Loucy (cell line): ENCODE measurements at regions not wholly inside any gene's neighbourhood (a gene's known extent, or its start where the extent isn't known, plus 50 kb on each side); places are given as distances from the start of the nearest gene placed in this dataset.
"Not testable (repeated sequence)": the region's sequence is repeated elsewhere in the genome, so short reads cannot be mapped to it uniquely, and the experiment has no call there.

ENCODE experiments used
- H2AFZ ChIP-seq: fragments of 200-600 bp; sonication (generic); 2 replicates; pipeline ENCODE4 v1.6.0; 2016; ENCODE audit warnings: antibody characterized with exemption, mild to moderate bottlenecking, low read length, moderate library complexity
- H3F3A ChIP-seq: fragments of 200-600 bp; 2 replicates; pipeline ENCODE4 v1.6.0; 2016; ENCODE audit warnings: antibody characterized with exemption, low read depth, mild to moderate bottlenecking
- H3K27me3 ChIP-seq: fragments of 200-600 bp; sonication (generic); 2 replicates; pipeline ENCODE4 v1.6.1; 2014; ENCODE audit warnings: low read length, mild to moderate bottlenecking; ENCODE audit not compliant: insufficient read depth, poor library complexity, severe bottlenecking
- H3K36me3 ChIP-seq: fragments of 200-600 bp; sonication (generic); 2 replicates; pipeline ENCODE4 v1.6.1; 2016; ENCODE audit warnings: low read length; ENCODE audit not compliant: insufficient read depth
- H3K4me1 ChIP-seq: fragments of 200-600 bp; sonication (generic); 2 replicates; pipeline ENCODE4 v1.5.1; 2014; ENCODE audit warnings: low read length, mild to moderate bottlenecking; ENCODE audit not compliant: insufficient read depth, poor library complexity, severe bottlenecking
- H3K4me2 ChIP-seq: fragments of 200-600 bp; sonication (generic); 2 replicates; pipeline ENCODE4 v1.6.0; 2014; ENCODE audit warnings: antibody characterized with exemption, low read length, low read depth, mild to moderate bottlenecking; ENCODE audit not compliant: poor library complexity, severe bottlenecking
- H3K4me3 ChIP-seq: fragments of 200-600 bp; sonication (generic); 2 replicates; pipeline ENCODE4 v1.5.1; 2014; ENCODE audit warnings: low read length, mild to moderate bottlenecking, mixed read lengths; ENCODE audit not compliant: poor library complexity, severe bottlenecking
- H3K79me2 ChIP-seq: fragments of 200-600 bp; sonication (generic); 2 replicates; pipeline ENCODE4 v1.6.1; 2014; ENCODE audit warnings: low read length; ENCODE audit not compliant: insufficient read depth
- H3K9ac ChIP-seq: fragments of 200-600 bp; sonication (generic); 2 replicates; pipeline ENCODE4 v1.6.0; 2014; ENCODE audit warnings: mild to moderate bottlenecking, low read depth, low read length, moderate library complexity; ENCODE audit not compliant: poor library complexity, severe bottlenecking
- H3K9me2 ChIP-seq: fragments of 200-600 bp; sonication (generic); replicated peaks from 2 replicates; pipeline ENCODE4 v1.6.1; 2016; ENCODE audit warnings: low read depth, low read length, mixed read lengths
- H3K9me3 ChIP-seq: fragments of 200-600 bp; sonication (generic); 2 replicates; pipeline ENCODE4 v1.6.1; 2014; ENCODE audit warnings: mild to moderate bottlenecking, antibody characterized with exemption, low read length, low read depth; ENCODE audit not compliant: insufficient read depth
- H4K20me1 ChIP-seq: fragments of 200-600 bp; sonication (generic); 2 replicates; pipeline ENCODE4 v1.6.0; 2014; ENCODE audit warnings: antibody characterized with exemption, low read length, mild to moderate bottlenecking; ENCODE audit not compliant: insufficient read depth, poor library complexity, severe bottlenecking
- CTCF ChIP-seq: fragments of 200-600 bp; sonication (generic); conservative IDR thresholded peaks from 2 replicates; pipeline ENCODE4 v1.5.1; 2014; ENCODE audit warnings: mild to moderate bottlenecking, antibody characterized with exemption, low read length
- EZH2phosphoT487 ChIP-seq: fragments of 200-600 bp; IDR thresholded peaks from 2 replicates; pipeline ENCODE4 v1.6.1; 2018; ENCODE audit warnings: antibody characterized with exemption, mild to moderate bottlenecking, moderate library complexity, borderline replicate concordance

GRCh38 chr5:176748967-176749935, 61.1 kb upstream of the UNC5A start:
- Histone ChIP-seq H3K9me2 (no peaks in the 10 kb centered on the region), H3K9ac (no peak overlapping the region), H3K4me2 (no peak overlapping the region), H3F3A (no peaks in the 10 kb centered on the region), H2AFZ (no peak overlapping the region), H3K36me3 (no peaks in the 10 kb centered on the region), H3K27me3 (no peaks in the 10 kb centered on the region), H4K20me1 (no peaks in the 10 kb centered on the region), H3K79me2 (no peaks in the 10 kb centered on the region), H3K4me3 (no peak overlapping the region), H3K9me3 (no peaks in the 10 kb centered on the region), H3K4me1 (no peaks in the 10 kb centered on the region)
- no peak for TF ChIP-seq CTCF
- TF ChIP-seq EZH2phosphoT487, result no peak

GRCh38 chr5:176750144-176750543, 60.2 kb upstream of the UNC5A start:
- Histone ChIP-seq H3K9ac (no peak overlapping the region), H4K20me1 (no peaks in the 10 kb centered on the region), H3K4me2 (no peak overlapping the region), H3F3A (no peaks in the 10 kb centered on the region), H3K79me2 (no peaks in the 10 kb centered on the region), H3K4me3 (no peak overlapping the region), H3K27me3 (no peaks in the 10 kb centered on the region), H3K4me1 (no peaks in the 10 kb centered on the region), H3K9me2 (no peaks in the 10 kb centered on the region), H3K9me3 (no peaks in the 10 kb centered on the region), H3K36me3 (no peaks in the 10 kb centered on the region), H2AFZ (no peak overlapping the region)
- no peak for TF ChIP-seq CTCF
- TF ChIP-seq EZH2phosphoT487, result no peak

GRCh38 chr5:176754376-176754973, 55.9 kb upstream of the UNC5A start:
- TF ChIP-seq EZH2phosphoT487 (no peak), CTCF (no peak)
- H3K27me3 ChIP-seq, result no peaks in the 10 kb centered on the region

GRCh38 chr5:176755593-176755992, 54.8 kb upstream of the UNC5A start:
- H3K9me2 ChIP-seq, H4K20me1 ChIP-seq, H3F3A ChIP-seq, H3K4me1 ChIP-seq, H3K9ac ChIP-seq, H3K27me3 ChIP-seq, H2AFZ ChIP-seq, H3K9me3 ChIP-seq, H3K79me2 ChIP-seq, H3K36me3 ChIP-seq, H3K4me3 ChIP-seq, H3K4me2 ChIP-seq: not testable (repeated sequence)

More at GRCh38 chr5:176754376-176754973, 55.9 kb upstream of the UNC5A start:
- H3F3A ChIP-seq, result no peaks in the 10 kb centered on the region
- H2AFZ ChIP-seq, result no peak overlapping the region
- H4K20me1 ChIP-seq, result no peaks in the 10 kb centered on the region
- no peaks in the 10 kb centered on the region for H3K9me2 ChIP-seq
- no peaks in the 10 kb centered on the region for H3K9me3 ChIP-seq
- no peak overlapping the region for H3K4me3 ChIP-seq
- H3K36me3 ChIP-seq, result no peaks in the 10 kb centered on the region
- no peak overlapping the region for H3K4me2 ChIP-seq
- H3K9ac ChIP-seq, result no peak overlapping the region
- H3K79me2 ChIP-seq, result no peaks in the 10 kb centered on the region
- no peaks in the 10 kb centered on the region for H3K4me1 ChIP-seq

- not testable (repeated sequence) for H3K4me3 ChIP-seq
Measured at GRCh38 chr5:176757569-176757968, 52.8 kb upstream of the UNC5A start.

More at GRCh38 chr5:176757569-176757968, 52.8 kb upstream of the UNC5A start:
- not testable (repeated sequence) for H3K27me3 ChIP-seq, H3K36me3 ChIP-seq, H3K9me2 ChIP-seq, H3K9me3 ChIP-seq, H2AFZ ChIP-seq, H3F3A ChIP-seq, H3K4me1 ChIP-seq, H3K79me2 ChIP-seq, H4K20me1 ChIP-seq, H3K9ac ChIP-seq, H3K4me2 ChIP-seq
